DMS 273 (cell line): ENCODE measurements at regions not wholly inside any gene's neighbourhood (a gene's known extent, or its start where the extent isn't known, plus 50 kb on each side); places are given as distances from the start of the nearest gene placed in this dataset.
"Not testable (repeated sequence)": the region's sequence is repeated elsewhere in the genome, so short reads cannot be mapped to it uniquely, and the experiment has no call there.

Source experiments
- DNase-seq: peaks from one replicate; lab custom pipeline; 2025; ENCODE audit not compliant: unreplicated experiment; lab: John Stamatoyannopoulos, UW

DNA sequence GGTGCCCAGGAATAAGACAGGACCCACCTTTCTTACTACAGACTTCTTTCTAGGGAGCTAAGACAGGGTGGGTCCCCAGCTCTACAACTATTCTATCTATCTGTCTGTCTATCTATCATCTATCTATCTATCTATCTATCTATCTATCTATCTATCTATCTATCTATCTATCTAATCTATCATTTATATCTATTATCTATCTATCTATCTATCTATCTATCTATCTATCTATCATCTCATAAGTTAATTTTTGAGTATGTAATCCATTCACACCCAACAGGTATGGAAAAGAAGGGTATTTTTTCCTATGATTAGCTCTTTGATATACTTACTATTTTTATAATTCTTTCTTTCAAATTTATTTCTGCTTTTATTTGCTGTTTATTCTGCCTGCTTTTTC lies 55.9 kb downstream of the BAMBI start:
- no peak for DNase-seq

GRCh38 chr10:28733647-28734046 lies 56.3 kb downstream of the BAMBI start:
- no peak for DNase-seq

GRCh38 chr10:28734938-28735759 lies 57.8 kb downstream of the BAMBI start:
- no peak for DNase-seq

GRCh38 chr10:28737096-28737495 lies 59.8 kb downstream of the BAMBI start:
- no peak for DNase-seq

DNA sequence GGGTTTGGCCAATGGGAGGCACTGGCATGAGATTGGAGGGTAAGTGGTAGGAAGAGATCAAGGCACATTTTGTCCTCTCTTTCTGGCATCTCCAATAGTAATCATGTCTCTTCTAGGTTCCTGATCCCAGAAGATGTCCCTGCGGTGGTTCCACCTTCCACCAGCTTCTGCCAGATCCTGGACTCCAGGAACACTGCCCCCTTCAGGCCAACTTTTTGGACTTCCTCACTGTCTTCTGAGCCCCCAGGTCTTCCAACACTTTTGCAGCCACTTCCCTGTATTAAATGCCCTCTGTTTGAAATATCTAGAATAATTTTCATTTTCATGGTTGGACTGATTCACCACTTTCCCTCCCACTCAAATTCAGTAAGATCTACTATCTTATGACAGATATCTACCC lies 60.9 kb downstream of the BAMBI start:
- peak; percentile 1 for DNase-seq

- no peak for DNase-seq
These were observed 66.3 kb downstream of the BAMBI start for GRCh38 chr10:28743576-28743975.

- DNase-seq = no peak
These were observed 66.9 kb downstream of the BAMBI start for GRCh38 chr10:28744069-28744768.

DNA sequence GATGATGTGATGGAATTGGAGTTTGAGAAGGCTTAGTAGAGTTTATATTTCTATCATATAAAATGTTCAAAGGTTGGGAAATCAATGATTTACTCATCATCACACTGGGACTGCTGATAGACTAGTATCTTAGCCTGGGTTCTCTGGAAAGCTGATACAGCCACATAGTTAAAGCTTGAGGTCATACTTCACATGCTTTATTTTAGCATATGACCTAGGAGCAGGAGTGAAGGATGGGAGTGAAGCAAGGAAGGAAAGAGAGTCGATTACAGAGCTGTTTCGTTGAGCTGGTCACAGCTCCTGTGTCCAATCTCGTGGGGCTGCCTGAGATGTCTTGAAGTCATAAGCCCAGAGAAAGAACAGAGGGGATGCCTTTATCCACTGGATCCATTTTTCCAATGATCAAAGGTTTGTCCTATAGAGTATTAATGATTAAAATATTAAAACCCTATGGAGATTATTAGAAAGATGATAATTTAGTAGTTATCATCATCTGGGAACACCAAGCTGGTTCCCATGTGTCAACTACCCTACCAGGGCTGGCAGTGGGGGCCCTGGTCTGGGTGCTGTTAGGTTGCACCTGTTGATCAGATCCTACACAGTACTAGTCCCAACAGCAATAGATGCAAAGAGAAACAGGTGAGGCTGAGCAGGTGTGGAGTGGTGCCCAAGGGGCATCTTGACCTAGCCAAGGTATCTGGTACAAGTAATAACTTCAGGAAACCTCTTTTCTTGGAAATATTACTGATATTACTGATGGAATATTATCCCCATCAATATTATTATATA lies 77.8 kb downstream of the BAMBI start:
- DNase-seq = no peak

GRCh38 chr10:28761084-28761846 lies 83.9 kb downstream of the BAMBI start:
- no peak for DNase-seq

DNA sequence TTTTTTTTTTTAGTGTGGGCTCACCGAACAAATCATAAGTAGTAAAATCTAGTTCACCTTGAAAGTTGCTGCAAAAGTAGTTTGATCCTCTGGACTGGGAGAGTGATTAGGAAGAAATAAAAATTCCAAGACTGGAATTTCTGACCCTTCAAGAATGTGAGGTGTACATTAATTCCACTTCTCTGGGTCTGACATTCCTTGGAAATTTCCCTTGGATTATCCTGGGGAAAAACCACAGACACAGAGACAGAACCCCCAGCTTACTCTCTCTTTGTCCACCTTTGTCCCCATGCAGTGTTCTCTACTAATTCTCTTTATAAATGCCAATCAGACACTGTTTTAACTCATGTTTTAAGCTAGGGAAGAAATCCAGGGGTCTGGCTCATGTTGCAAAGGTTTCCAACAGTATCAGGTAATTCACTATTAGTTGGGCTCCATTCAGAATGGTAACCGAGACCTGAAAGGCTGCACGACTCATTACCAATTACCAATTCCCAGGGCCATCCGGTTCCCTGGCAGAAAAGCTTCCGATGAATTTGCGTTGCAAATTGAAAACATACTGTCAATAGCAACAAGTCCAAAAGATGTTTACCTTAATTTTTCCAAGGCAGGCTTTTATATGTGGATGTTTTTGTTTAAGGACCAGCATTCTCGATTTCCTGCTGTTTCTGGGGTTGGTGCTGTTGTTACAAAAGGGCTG lies 86.3 kb downstream of the BAMBI start:
- no peak for DNase-seq

DNA sequence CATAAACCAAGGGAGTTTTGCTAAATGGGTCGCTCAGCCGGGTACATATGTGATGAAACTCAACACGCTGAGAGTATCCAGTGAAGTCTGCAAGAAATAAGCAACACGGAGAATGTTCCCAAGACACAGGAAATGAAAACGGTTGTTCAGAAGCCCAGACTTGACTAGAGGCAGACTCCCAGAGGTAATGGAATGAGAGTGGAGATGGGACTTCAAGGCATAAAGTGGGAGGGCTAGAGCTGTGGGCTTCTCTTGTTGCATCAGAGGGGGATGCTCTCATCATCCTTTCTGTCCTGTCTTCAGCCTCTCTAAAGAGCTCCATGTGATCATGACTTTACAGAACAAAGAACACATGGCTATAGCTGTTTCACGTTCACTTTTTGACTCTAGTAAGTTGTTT lies 88.3 kb downstream of the BAMBI start:
- no peak for DNase-seq

GRCh38 chr10:28768227-28768626 lies 90.9 kb downstream of the BAMBI start:
- no peak for DNase-seq

- no peak for DNase-seq
These were observed 91.8 kb downstream of the BAMBI start for GRCh38 chr10:28769091-28769604.

DNA sequence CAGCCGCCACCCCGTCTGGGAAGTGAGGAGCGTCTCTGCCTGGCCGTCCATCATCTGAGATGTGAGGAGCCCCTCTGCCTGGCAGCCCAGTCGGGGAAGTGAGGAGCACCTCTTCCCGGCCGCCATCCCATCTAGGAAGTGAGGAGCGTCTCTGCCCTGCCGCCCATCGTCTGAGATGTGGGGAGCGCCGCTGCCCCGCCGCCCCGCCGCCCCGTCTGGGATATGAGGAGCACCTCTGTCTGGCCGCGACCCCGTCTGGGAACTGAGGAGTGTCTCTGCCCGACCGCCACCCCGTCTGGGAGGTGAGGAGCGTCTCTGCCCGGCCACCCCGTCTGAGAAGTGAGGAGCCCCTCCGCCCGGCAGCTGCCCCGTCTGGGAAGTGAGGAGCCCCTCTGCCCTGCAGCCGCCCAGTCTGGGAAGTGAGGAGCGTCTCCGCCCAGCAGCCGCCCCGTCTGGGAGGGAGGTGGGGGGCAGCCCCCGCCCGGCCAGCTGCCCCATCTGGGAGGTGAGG lies 94.3 kb downstream of the BAMBI start:
- not testable (repeated sequence) for DNase-seq

DNA sequence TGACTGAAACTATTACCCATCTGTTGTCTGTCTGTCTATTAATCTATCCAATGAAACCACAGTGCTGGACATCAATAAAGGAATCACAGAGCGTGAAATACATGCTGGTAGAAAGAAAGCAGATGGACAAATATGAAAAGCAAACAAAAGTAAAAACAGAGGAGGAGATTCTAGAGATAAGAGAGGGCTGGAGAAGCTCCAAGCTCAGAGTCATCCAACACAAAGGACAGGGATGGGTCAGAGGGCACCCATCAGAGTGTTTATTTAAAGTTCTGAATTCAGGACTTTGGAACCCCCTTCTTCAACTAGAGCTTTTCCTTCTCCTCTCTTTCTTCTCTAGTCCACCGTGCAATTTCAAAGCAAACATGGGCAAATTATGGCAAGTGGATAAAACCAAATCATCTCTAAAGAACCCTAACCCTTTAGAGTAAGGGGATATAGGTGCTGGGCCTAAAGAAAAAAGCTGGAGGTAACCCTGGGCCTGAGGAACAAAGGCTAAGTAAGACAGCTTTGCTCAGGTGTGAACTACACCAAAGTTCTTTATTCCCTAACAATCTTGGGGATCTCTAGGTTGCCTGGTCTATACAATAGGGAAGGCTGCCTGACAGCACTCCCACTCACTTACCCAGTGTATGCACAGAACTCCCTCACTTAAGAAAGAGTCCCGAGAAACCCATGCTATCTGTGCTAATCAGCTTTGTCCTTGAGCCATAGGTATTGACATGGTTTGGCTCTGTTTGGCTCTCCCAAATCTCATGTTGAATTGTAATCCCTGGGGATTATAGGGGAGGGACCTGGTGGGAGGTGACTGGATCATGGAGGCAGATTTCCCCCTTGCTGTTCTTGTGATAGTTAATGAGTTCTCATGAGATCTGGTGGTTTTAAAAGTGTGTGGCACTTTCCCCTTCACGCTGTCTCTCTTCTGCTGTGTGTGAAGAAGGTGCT lies 97.0 kb downstream of the BAMBI start:
- DNase-seq = no peak

DNA sequence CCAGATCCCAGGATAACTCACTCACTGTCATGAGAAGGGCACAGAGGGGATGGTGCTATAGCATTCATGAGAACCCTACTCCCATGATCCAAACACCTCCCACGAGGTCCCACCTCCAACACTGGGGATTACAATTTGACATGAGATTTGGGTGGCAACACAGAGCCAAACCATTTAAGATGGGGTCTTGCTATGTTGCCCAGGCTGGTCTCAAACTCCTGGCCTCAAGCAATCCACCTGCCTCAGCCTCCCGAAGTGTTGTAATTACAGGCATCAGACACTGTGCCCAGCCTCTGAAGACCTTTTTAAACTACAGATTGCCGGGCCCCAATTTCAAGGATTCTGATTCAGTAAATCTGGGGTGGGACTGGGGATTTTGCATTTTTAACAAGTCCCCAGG lies 98.5 kb downstream of the BAMBI start:
- no peak for DNase-seq

- no peak for DNase-seq
These were observed 99.2 kb downstream of the BAMBI start for GRCh38 chr10:28776519-28776918.

DNA sequence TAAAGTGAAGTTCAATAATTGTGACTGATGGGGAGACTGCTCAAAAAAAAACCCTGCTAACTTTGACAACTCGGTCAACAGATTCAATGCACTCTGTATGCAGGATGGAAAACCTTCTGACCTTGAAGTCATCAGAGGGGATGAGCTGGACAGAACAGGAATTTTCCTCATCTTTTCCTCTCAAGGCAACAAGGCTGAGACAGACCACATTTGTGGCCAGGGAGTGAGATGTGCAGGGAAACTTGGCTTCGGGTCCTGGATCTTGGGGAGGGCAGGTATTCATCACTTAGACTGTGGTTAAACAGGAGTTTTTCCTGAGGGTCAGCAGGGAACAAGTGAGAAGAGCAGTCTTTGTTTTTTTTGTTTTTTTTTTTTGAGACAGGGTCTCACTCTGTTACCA lies 100.6 kb downstream of the BAMBI start:
- DNase-seq = no peak

GRCh38 chr10:28778524-28778923 lies 101.2 kb downstream of the BAMBI start:
- no peak for DNase-seq
